ENCODE measurements at regions not wholly inside any gene's neighbourhood (a gene's known extent, or its start where the extent isn't known, plus 50 kb on each side); places are given as distances from the start of the nearest gene placed in this dataset.

DNA sequence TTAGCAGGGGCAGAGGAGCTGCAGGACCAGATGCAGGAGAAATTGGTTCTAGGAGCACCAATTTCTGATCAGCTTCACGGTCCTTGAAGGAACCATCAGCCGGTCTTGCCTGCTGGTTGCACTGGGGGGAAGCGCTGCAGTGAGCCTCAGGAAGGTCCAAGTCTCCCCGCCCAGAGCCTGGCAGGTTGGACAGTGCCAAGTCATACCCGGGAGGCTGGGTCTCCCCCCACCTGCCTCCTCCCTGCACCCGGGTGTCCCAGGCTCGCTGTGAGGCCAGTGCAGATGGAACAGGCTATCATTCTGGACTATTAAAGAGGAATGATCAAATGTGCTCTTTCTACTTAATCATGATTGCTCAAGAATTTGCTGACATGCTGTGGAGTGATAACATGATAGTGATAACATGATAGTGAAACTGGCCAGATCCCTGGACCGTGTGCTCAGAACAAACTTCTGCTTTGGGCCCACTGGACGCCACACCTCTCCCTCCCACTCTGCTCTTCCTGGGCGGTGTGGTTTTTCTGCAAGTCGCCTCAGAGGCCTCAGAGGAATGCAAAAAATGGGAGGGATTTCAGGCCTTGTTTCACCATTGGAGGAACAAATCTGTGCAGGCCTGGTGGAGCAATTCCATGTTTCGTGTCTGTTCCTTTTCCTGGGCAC, 236.0 kb downstream of the IRF8 start:
- Histone ChIP-seq H3K9me2 (replicated peaks; ENCODE audit: insufficient read depth, low read length) (no peaks in the 10 kb centered on the region), H3K9ac (ENCODE audit: low read length) (no peak overlapping the region), H2AFZ (ENCODE audit: low read length) (no peak overlapping the region), H3K36me3 (replicated peaks; ENCODE audit: insufficient read depth, low read length) (no peaks in the 10 kb centered on the region), H3K4me2 (ENCODE audit: low read depth, low read length) (no peak overlapping the region), H4K20me1 (ENCODE audit: insufficient read depth, low read length) (no peaks in the 10 kb centered on the region), H3K27me3 (replicated peaks; ENCODE audit: insufficient read depth, low read length) (peaks cover 46% of the 10 kb centered on the region), H3K79me2 (ENCODE audit: low read length) (no peaks in the 10 kb centered on the region), H3K27ac (ENCODE audit: low read length) (no peak overlapping the region), H3K4me3 (ENCODE audit: low read length) (no peak overlapping the region), H3F3A (ENCODE audit: insufficient read depth, low read length) (no peaks in the 10 kb centered on the region), H3K4me1 (ENCODE audit: low read length) (no peaks in the 10 kb centered on the region), H3K9me3 (replicated peaks; ENCODE audit: insufficient read depth, low read length) (no peaks in the 10 kb centered on the region)
- TF ChIP-seq, protein P1, sequence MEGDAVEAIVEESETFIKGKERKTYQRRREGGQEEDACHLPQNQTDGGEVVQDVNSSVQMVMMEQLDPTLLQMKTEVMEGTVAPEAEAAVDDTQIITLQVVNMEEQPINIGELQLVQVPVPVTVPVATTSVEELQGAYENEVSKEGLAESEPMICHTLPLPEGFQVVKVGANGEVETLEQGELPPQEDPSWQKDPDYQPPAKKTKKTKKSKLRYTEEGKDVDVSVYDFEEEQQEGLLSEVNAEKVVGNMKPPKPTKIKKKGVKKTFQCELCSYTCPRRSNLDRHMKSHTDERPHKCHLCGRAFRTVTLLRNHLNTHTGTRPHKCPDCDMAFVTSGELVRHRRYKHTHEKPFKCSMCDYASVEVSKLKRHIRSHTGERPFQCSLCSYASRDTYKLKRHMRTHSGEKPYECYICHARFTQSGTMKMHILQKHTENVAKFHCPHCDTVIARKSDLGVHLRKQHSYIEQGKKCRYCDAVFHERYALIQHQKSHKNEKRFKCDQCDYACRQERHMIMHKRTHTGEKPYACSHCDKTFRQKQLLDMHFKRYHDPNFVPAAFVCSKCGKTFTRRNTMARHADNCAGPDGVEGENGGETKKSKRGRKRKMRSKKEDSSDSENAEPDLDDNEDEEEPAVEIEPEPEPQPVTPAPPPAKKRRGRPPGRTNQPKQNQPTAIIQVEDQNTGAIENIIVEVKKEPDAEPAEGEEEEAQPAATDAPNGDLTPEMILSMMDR (IDR thresholded peaks at IDR 0.05; ENCODE audit: low read length): no peak
- TF ChIP-seq EZH2phosphoT487 (IDR thresholded peaks at IDR 0.05; ENCODE audit: low read length) (no peak), EZH2 (optimal IDR thresholded peaks at IDR 0.05; ENCODE audit: low read depth, low read length) (no peak)
- DNase-seq: no peak

DNA sequence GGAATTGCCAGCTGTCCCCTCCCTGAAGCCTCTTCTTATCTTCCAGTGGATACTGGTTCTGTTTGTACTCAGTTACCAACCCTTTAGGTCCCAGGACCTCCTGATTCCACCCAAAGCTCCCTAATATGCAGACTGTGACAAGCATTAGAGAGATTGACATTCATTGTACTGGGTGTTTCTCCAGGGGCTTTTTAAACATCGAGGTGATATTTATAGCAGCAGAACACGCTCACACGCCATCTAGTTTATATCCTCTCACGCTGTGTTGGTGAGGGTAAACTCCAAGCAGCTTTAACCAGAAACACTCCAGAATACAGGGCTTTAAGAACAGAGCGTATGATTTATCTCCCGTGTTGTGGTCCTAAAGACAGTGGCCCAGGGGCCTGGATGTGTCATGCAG, 238.4 kb downstream of the IRF8 start:
- Histone ChIP-seq H3K4me1 (ENCODE audit: low read length) (no peaks in the 10 kb centered on the region), H3K4me2 (ENCODE audit: low read depth, low read length) (no peak overlapping the region), H3K4me3 (ENCODE audit: low read length) (no peak overlapping the region), H3F3A (ENCODE audit: insufficient read depth, low read length) (no peaks in the 10 kb centered on the region), H3K9ac (ENCODE audit: low read length) (no peak overlapping the region), H3K36me3 (replicated peaks; ENCODE audit: insufficient read depth, low read length) (no peaks in the 10 kb centered on the region), H4K20me1 (ENCODE audit: insufficient read depth, low read length) (no peaks in the 10 kb centered on the region), H3K9me2 (replicated peaks; ENCODE audit: insufficient read depth, low read length) (no peaks in the 10 kb centered on the region), H2AFZ (ENCODE audit: low read length) (no peak overlapping the region), H3K27ac (ENCODE audit: low read length) (no peak overlapping the region), H3K9me3 (replicated peaks; ENCODE audit: insufficient read depth, low read length) (no peaks in the 10 kb centered on the region), H3K79me2 (ENCODE audit: low read length) (no peaks in the 10 kb centered on the region), H3K27me3 (replicated peaks; ENCODE audit: insufficient read depth, low read length) (peaks cover 47% of the 10 kb centered on the region)
- TF ChIP-seq EZH2 (optimal IDR thresholded peaks at IDR 0.05; ENCODE audit: low read depth, low read length): no peak
- TF ChIP-seq, protein P1 (IDR thresholded peaks at IDR 0.05; ENCODE audit: low read length): no peak
- no peak for TF ChIP-seq EZH2phosphoT487 (IDR thresholded peaks at IDR 0.05; ENCODE audit: low read length)
- no peak for DNase-seq

- no peak overlapping the region for H3K27ac ChIP-seq (ENCODE audit: low read length)
- DNase-seq: no peak
- H4K20me1 ChIP-seq (ENCODE audit: insufficient read depth, low read length): no peaks in the 10 kb centered on the region
- no peak for TF ChIP-seq EZH2phosphoT487 (IDR thresholded peaks at IDR 0.05; ENCODE audit: low read length)
- TF ChIP-seq EZH2 (optimal IDR thresholded peaks at IDR 0.05; ENCODE audit: low read depth, low read length): no peak
- TF ChIP-seq, protein P1 (IDR thresholded peaks at IDR 0.05; ENCODE audit: low read length): no peak
- H3K9me3 ChIP-seq (replicated peaks; ENCODE audit: insufficient read depth, low read length): no peaks in the 10 kb centered on the region
- no peak overlapping the region for H2AFZ ChIP-seq (ENCODE audit: low read length)
- H3K36me3 ChIP-seq (replicated peaks; ENCODE audit: insufficient read depth, low read length): no peaks in the 10 kb centered on the region
- H3K79me2 ChIP-seq (ENCODE audit: low read length): no peaks in the 10 kb centered on the region
- no peak overlapping the region for H3K4me2 ChIP-seq (ENCODE audit: low read depth, low read length)
- H3K27me3 ChIP-seq (replicated peaks; ENCODE audit: insufficient read depth, low read length): peaks cover 47% of the 10 kb centered on the region
- no peaks in the 10 kb centered on the region for H3K9me2 ChIP-seq (replicated peaks; ENCODE audit: insufficient read depth, low read length)
- no peaks in the 10 kb centered on the region for H3K4me1 ChIP-seq (ENCODE audit: low read length)
- H3F3A ChIP-seq (ENCODE audit: insufficient read depth, low read length): no peaks in the 10 kb centered on the region
- H3K4me3 ChIP-seq (ENCODE audit: low read length): no peak overlapping the region
- no peak overlapping the region for H3K9ac ChIP-seq (ENCODE audit: low read length)
Observed at GRCh38 chr16:86138121-86139085, 239.4 kb downstream of the IRF8 start.
